CD4-positive, alpha-beta T cell treated with Interleukin-6 at 100 ng/mL for 8 hours (primary cell): ENCODE measurements at regions not wholly inside any gene's neighbourhood (a gene's known extent, or its start where the extent isn't known, plus 50 kb on each side); places are given as distances from the start of the nearest gene placed in this dataset.

Experiments
- DNase-seq: peaks from one replicate; pipeline ENCODE4 v3.0.0-alpha.2; 2020; ENCODE audit warnings: mixed read lengths, low spot score

DNA sequence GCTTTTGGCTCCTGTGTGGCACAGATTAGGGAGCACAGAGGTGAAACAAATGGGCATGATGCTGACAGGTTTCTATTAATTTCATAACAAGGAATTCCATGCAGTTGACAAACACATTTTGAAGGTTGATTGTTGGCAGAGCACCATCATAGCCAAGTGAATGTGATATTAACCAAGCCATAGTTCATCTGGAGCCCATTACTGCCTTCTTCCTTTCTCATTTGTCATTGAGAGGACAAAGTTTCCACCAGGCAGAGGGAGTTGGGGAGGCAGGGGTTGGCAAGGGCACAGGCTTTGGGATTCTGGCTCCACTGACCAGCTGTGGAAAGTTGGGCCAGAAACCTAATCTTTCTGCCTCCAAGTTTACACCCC, 325.2 kb downstream of the MFSD1 start:
- no peak for DNase-seq

DNA sequence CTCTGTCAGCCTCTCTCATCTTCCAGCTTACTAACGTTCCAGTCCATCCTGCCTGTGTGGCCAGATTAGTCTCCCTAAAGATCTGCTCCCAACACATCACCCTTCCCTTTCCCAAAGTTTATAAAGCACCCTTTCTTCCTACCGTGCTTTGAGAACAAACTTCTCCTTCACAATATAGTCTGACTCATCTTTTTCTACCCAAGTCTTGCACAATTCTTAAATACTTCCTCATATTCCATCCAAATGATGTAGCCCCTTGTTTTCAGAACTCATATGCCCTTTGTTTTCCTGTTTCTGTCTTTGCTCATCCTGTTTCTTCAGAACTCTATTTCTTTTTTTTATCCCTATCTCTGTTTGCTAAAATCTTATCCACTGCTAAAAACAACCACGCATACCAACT, 326.8 kb downstream of the MFSD1 start:
- no peak for DNase-seq

DNA sequence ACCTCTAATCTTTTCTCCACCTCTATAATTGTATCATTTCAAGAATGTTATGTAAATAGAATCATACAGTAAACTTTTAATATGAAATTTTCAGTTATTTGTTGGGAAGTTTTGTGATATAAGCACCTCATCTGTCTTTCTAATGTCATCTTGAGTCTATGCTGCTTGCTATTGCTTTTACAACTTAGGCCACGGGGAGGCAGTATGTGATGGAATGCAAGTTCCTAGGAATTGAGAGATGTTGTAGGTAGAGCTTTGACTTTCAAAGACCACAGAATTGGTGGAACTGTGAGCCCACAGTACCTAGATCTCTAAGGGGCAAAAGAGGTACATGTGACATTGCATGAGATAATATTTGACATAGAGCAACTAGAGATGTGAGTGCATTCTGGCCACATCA, 328.3 kb downstream of the MFSD1 start:
- no peak for DNase-seq

DNA sequence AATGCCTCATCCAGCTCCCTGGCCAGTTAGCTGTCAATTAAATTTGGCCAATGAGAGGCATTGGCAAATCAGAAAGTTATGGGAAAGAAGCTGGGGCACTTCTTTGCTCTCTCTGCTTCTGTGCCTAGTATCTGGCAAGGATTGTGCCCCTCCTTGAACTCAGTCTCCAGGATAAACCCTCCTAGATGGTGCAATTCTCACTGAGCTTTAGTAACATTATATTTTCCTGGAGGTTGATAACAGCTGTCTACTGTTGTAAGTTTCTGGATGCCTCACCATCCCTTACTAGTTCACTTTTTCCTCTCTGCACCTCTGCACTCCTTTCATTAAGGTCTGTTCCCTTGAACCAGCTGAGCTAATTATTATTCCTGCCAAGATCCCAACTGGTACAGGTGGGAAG, 329.5 kb downstream of the MFSD1 start:
- DNase-seq, result no peak

DNA sequence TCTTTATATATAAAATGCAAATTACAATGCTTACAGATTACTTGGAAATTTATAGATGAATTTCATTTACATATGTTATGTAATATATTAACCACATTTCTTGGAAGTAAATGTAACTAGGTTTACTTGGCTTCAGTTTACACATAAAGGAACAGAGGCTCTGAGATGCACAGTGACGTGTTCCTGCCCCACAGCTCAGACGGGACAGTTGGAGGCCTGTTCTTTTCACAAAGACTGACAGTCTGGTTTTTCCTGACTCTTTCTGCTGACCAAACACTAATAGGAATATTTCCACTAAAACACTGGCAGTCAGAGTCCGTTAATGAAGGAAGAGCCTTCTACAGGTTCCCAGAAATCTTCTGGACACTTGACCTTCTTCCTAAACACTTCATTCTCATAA, 336.1 kb downstream of the MFSD1 start:
- no peak for DNase-seq

DNA sequence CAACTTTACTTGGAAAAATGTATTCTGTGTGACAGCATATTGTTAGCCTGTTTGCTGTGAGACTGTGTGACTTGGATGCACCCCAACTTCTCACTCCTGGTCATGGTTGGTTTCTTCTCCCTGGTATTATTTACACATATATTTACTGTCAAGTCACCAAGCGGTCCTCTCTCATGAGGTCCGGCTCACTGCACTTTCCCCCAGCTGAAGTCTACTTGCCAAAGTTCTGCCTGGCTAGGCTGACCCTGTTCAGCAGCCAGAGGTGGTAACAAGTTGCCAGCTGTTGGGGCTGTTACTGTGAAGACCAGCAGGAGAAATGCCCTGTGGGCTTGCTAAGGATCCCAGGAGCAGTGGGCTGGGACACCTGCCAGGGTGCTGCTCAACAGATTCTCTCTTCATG, 337.5 kb downstream of the MFSD1 start:
- no peak for DNase-seq

DNA sequence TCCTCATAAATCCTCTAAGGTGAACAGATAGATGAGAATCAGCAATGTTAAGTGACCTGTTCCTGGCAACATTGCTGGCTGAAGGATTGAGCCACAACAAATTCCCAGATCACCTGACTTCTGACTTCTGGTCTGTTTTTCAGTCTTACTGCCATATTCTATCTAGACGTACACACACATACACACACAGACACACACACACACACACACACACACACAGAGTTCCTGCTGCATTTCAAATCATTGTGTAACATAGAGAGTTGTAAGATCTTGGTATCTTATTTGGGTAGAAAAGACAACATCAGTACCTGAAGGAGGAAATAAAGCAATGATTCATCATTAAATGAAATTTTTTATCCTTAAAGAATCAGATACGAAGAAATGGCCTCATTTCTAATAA, 342.6 kb downstream of the MFSD1 start:
- no peak for DNase-seq

DNA sequence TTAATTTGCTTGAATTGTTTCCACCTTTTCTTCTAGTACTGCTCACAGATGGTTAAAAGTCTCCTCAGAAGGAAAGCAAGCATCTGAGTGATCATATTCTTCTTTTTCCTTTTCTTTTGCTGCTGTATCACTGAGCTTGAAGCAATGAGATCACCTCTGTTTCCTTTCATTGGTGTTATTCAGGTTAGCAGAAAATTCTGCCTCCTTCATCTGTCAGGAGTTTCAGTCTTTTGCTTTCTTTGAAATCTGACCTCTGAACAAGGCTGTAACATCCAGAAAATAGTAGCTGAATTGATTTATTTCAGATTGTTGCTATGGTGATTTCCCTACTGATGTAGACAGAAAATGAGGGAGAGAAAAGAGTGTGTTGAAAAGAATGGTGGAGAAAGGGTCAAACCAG, 343.0 kb downstream of the MFSD1 start:
- DNase-seq, result no peak

DNA sequence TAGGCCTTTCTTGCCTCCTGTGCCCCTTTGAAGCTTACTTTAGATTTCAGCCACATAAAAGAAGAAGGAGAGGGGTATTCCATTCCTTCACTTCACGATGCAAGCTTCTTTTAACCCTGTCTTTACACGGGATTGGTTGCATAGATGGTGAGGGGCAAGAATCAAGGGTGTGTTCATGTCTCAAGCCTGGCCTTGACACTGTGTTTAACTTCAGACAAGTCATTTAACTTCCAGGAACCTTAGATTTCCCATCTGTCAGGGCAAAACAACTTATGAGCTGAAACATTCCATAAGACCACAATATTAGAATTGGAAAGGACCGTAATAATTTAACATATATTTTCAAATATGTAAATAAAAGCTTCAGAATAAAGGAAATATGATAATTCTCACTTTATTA, 344.5 kb downstream of the MFSD1 start:
- no peak for DNase-seq

DNA sequence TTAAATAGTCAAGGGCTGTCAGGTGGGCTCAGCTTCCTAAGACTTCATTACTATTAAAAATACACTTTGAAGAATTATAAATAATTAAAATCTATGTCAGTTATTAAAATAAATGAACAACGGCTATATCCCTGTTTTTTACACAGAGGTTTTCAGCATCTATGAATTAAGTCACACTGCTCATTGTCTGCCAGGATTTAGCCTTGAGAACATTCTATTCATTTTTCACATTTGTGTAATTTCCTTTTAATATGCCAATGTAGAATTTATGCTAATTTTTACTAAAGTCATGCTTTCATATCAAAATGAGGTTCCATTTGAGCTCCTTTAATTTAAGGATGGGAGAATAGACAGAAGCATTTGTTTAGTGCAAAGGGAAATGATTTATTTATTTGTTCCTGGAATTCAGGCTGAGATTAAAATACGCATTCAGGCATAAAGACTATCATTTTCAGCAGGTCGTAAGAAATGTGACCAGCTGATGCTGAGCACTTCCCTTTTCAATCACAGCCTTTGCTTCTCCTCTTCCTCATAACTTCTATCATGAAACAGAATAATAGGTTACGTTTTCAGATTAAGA, 345.1 kb downstream of the MFSD1 start:
- DNase-seq, result no peak

DNA sequence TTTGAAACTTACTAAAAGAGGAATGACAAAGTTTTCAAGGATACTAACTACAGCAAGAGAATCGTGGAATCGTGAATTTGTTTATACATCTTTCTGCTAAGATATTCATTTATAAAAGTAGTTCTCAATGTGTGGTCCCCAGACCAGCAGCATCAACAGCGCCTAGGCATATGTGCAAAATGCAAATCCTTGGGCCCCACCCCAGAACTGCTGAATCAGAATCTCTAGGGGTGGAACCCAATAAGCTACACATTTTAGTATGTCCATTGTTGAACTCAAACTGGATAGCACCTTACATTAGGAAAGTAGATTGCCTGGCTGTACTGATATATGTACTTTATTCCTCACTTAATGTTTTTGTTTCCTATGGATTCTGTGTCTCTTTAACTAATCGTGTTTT, 346.0 kb downstream of the MFSD1 start:
- no peak for DNase-seq

DNA sequence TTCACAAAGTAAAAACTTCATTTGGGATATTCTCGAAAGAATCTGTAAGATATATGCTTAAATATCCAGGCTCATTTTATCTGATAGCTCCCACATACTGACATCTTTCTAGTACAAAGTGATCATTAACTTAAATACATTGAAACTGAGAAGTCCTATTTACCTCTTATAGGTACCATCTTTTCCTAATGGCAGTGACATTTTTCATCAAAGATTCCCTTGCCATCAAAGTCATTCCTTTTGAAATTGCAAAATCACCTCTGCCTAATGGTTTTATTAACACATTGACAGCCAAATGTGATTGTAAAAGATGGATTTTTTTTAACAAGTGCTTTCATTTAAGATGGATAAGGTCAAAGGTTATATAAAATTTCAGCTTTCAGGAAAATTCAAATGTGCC, 346.6 kb downstream of the MFSD1 start:
- DNase-seq, result no peak

DNA sequence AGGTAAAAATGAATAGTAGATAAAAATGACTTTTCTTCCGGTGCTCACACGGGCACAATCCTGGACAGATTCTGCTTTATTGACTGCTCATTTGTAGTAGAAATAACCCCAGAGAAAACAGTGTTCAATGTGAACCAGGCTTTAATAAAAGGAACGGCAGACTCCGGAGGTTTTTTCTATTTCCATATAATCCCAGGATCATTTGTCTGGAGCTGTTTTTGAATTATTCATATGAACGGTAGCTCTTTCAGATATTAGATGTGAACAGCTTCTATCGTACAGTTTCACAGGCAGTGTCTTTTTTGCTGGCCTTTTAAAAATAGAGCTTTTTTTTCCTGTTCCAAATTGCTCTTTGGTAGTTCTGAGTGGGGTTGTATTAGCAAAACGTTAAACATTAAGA, 347.3 kb downstream of the MFSD1 start:
- no peak for DNase-seq

DNA sequence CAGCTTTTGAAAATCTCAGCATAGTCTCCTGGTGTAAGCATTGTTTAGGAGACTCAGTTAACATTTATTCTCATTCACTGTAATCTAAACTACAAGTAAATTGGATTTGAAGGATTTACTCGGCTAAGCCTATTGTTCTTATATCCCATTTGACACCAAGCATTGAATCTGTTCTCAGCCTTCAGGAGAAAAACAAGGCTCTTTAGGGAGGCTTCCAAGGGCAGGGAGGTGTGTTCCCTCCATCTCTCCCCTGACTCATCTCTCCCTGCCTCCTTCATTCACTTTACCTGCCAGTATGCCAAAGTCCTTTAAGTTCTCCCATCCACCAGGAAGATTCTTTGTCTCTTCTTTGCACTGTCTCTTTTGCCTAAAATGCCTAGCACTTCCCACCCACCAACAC, 347.8 kb downstream of the MFSD1 start:
- no peak for DNase-seq

DNA sequence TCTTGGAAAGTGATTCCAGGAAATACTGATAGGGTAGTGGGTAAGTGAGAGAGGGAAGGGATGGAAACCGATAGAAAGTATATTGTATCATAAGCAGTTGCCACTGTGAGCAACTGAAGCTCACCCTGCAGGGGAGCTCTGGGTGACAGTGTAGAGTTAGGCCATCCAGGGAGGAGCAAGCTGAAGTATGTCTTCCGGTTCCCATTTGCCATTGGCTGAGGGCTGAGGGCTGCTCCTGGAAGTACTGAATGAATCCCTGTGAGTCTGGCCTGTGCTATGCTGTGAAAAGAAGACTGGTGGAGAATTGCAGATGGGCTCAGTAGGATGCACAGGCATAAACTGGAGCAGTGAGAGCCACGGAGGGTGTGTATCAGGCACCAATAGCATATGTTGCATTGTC, 348.3 kb downstream of the MFSD1 start:
- DNase-seq, result no peak

DNA sequence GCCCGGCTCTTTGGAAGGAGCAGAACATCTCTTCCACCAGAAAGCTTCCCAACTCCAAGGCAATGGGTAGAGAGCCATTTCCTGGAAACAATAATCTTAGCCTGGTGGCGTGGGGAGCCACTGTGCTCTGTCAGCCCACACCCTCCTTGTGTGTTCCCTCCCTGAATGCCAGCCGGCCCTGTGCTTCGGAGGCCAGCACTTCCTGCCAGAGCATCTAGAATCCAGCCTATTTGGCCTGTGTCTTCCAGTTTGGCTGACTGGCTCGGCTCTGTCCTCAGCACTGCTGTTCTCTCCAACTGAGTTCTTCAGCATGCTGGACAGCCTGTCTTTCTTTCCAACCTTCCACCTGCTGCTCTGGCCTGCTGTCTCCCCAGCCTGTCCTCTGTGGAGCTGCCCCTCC, 349.3 kb downstream of the MFSD1 start:
- no peak for DNase-seq

DNA sequence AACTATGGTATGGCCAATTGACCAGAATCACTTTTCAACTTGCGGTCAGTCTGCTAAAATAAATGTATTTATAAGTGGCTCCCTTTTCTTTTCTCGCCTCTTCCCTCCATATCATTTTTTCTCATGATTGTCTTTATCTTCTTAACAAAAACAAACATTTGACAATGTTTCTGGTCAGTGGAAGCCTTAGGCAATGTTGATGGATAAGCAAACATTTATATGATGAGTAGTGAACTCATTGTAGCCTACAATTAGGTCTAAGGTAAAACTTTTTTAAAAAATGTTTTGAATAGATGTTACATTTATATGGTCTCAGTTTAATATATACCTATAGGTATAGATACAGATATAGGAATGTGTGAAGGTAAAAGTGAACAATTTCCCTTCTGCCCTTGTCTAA, 355.4 kb downstream of the MFSD1 start:
- no peak for DNase-seq

DNA sequence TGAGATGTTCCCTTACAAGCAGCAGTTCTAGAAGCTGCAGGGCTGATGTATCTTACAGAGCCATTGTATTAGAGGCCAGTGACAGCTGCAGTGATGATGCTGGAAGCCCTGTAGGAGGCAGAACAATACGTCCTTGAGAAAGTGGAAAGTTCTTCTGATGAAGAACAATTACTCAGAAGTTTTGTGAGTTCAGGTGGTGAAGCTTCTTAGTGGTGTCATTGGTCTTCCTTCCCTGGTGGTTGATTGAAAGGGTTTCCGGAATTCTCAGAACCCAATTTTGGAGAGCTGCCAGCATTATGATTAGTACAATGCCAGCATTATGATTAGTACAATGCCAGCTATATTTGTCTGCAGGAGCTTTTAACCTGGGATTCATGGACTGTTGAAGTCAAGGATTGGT, 356.4 kb downstream of the MFSD1 start:
- DNase-seq, result no peak

DNA sequence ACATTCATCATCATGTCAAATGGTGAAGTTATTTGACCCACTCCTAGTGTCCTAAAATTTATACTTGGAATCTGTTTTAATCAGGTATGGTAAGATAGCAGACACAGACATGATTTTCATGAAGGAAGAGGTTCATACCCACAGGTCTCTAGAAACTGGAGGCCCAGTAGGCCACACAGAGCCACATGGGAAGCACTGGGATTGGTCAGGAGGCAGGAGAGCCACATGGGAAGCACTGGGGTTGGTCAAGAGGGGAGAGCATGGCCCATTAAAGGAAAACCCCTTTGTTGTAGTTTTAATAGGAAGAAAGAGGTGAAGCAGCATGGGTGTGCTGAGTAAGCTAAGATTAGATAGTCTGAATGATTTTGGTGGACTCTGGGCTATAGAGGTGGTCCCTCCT, 356.9 kb downstream of the MFSD1 start:
- no peak for DNase-seq

DNA sequence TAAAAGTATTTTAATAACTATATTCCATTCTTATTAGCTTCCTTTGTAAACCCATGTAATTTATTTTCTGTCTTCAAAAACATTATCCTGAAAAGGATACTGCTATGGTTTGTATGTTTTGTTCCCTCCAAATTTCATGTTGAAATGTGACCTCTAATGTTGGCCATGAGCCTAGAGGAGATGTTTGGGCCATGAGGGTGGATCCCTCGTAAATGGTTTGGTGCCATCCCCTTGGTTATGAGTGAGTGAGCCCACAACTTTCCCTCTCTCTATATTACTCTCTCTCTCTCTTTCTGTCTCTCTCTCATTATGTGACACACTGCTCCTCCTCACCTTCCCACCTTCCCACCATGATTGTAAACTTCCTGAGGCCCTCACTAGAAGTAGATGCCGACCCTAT, 357.7 kb downstream of the MFSD1 start:
- no peak for DNase-seq

DNA sequence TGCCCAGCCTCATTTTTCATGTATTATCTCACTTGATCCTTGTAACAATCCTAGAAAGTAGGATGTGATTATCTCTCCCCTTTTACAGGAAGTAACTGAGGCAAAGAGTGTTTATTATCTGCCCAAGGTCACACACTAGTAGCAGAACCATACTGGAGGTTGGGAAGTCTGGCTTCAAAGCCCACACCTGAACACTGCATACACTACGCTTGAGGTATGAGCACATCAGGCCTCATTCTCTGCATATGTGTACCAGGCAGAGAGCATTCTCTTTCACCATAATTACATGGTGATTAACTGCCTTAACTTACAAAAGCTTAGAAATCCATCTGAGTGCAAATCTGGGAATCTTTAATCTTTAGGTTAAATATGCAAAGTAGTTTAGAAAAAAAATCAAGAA, 361.8 kb downstream of the MFSD1 start:
- no peak for DNase-seq

DNA sequence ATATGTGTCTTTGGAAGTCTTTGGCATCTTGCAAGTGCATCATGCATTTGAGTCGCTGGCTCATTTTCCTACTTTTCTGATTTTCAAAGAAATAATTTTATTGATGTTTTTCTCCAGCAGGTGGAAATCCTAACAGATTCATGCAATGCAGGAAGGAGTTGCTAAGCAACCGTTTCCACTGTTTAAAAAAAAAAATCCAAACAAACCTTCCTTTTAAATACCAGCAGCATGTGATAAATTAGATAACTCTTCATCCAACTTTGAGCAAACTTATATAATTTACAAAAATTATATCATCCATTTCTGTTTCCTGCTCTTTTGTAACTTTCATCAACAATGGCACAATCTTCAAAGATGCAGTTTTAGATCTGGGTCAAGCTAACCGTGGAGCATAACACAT, 364.1 kb downstream of the MFSD1 start:
- no peak for DNase-seq

DNA sequence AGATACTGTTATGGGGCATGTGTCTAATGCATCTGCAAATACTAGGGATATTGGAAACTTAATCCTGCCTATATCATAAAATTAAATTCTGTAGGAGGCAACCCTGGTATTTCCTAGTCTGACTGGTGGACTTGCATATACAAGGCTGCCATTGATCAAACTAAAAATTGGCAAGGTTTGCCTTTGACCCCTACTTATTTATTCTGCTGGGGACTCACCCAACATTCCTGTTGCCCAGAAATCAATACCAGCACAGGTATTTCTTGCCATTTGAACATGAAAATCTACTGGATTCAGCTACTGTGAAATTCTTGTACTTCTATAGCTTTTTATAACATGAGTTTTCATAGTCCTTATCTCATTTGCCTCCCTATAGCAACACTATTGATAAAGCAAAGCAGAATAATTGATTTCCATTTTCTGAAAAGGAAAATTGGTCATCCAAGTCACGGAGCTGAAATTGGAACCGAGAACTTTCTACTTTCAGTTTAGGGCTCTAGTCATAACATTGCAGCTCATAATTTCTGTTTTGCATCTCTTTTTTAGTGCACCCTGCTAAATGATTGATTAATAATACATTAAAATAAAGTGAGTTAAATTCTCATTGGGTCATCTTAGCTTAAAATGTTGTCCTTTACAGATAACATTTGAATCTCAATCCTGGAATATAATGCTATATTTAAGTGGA, 365.2 kb downstream of the MFSD1 start:
- DNase-seq, result no peak

DNA sequence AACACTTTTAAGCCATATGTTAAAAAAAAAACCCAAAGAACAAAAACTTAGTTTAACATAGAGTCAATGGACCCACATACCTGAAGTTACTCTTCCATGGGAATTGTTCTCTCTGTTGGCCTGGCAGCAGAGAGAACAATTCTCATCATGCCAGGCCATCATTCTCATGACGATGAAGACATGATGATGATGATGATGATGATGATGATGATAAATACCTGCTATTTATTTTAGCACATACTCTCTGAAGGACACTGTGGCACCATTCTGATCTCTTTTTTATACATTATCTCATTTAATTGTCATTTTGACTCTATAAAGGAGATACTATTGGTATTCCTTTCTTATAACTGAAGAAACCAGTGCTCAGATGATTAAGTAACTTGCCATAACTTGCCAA, 366.9 kb downstream of the MFSD1 start:
- no peak for DNase-seq

DNA sequence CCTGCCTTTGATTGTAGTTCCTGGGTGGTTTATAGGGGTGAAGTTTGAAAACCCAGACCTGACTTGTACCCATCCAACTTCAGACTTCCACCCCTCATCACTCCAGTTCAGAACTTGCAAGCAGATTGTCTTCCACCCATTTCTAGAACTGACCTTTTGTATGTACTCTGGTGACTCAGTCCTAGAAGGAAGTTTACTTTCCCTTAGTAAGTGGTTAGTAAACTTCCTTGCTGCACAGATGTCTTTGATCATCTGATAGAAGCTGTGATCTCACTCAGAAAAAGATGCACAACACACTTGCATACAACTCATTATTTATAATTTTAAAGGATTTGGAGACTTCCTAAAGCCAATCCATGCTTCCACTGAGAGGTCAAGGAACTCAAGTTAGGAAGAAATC, 368.0 kb downstream of the MFSD1 start:
- DNase-seq, result no peak
